HPDE6-E6E7 (cell line): ENCODE measurements at regions not wholly inside any gene's neighbourhood (a gene's known extent, or its start where the extent isn't known, plus 50 kb on each side); places are given as distances from the start of the nearest gene placed in this dataset.
"Not testable (repeated sequence)": the region's sequence is repeated elsewhere in the genome, so short reads cannot be mapped to it uniquely, and the experiment has no call there.

Experiments
- DNase-seq: peaks from one replicate; pipeline ENCODE4 v3.0.0; 2011; ENCODE audit warnings: missing footprints; ENCODE audit errors: extremely low spot score

DNA sequence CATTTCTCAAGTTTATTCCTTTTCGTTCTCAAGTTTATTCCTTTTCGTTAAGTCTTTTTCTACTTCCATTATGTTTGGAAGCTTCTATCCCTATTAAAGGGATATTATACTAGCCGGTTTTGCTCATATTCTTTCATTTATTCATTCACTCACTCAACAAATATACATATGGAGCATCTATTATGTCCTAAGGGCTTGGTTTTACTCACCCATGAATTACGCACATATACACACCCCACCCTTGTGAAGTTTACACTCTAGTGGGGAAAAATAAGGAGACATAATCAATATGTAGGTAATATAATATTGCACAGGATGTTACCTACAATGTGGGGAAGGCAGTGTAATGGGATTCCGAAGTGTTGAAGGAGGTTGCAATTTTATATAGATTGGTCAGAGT is 90.5 kb downstream of the ACTL7B start:
- no peak for DNase-seq

DNA sequence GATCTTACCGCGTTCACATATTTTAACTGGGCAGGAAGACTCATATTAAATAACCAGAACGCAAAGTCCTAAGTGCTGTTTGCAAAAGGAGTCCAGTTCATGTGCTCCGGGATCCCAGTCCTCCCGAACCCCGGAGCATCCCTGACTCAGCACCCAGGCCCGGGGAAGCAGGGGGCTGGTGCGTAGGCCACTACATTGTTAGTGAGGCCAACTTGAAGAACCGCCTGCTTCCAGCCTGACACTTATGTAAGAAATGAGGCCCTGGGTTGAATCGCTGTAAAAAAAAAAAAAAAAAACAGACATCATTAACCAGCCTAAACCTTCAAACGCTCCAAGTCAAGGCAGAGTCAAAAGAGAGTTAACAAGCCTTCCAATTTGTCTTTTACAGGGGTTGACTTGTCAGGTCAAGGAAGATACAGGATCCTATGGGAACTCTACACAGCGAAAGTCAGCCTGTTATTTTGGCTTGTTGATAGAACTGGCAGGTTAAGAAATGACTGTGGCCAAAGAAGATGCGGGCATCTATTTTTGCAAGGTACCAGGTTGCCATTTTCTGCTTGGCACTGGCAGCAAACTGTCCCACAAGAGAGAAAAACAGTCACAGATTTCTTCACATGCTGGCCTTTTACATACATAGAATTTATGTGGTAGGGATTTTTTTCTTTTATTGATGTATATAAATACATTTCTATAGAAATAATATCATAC is 93.3 kb downstream of the ACTL7B start:
- no peak for DNase-seq

DNA sequence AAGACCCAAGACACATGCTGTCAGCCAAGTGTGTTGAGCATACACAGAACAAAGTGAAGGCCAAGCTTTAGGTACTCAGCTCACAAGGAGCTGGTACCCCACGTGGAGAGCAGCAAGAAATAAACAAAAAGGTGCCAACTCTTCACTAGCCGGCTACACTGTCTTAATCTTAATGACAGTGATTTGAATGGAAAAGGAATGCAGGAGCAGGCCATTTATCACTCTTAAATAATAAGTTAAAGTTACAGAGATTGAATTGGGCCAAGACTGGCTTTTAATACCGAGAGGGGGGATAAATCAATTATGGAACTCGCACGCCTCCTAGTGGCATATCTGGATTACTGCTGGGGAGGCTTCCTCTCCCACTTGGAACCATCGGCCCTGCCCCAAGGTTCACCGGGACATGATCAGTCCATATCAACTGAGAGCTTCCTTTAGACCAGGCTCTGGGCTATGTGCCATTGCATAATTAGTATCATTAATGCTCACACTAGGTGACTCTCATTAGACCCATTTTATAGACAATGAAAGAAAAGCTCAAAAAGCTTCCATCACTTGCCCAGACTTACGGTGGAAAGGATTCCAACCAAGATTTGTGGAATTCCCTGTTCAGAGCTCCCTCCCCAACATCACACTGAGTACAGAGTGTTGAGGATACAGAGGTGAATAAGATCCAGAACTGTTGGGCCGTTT is 94.0 kb downstream of the ACTL7B start:
- peak; percentile 79 for DNase-seq

DNA sequence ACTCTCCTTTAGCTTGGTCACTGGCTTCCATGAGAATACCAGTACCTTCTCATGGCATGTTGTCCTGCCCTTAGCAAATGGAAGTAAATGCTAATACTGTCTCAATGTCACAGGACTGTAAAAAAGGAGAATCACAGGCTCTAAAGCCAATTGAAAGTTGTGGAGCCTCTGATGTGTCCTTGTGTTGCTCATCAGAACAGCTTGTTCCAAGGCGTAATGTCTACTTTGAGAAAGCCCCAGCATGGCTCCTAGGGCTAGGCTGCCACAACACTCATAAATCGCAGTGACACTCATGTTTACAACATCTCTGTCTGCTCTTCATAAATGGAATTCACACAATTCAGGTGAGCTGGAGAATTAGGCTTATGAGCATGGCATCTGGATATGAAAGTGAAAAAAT is 94.9 kb downstream of the ACTL7B start:
- DNase-seq: no peak

DNA sequence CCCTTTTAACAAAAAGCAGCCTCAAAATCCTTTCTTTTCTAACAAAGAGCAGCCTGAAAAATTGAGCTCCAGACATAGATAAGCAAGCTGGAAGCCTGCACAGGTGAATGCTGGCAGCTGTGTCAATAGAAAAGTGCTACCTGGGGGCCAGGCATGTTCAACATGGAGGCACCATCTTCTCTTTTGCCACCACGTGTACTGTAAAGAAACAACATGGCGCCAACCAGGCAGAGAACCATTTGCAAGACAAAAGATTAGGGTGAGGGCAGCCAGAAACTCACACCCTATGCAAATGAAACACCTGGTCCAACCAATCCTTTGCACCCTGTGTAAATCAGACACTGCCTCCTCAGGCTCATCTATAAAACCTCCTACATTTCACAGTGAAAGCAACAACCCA is 96.0 kb downstream of the ACTL7B start:
- no peak for DNase-seq

DNA sequence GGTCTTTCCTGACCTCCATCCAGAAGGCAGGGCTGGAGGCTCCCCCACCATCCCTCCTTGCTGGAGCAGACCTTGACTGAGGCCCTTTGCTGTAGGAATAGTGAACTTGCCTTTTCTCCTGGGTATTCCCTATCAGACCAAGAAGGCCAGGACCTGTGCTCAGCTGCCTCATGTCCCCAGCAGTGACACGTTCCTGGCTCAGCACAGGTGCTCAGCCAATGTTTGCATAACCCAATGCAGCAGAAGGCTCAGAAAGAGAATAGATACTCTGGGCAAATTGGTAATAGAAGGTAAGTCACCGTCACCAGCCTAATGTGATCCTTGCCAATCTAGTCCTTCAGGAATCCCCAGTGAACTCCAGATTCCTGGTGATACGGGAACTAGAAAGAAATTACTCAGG is 96.4 kb downstream of the ACTL7B start:
- no peak for DNase-seq

DNA sequence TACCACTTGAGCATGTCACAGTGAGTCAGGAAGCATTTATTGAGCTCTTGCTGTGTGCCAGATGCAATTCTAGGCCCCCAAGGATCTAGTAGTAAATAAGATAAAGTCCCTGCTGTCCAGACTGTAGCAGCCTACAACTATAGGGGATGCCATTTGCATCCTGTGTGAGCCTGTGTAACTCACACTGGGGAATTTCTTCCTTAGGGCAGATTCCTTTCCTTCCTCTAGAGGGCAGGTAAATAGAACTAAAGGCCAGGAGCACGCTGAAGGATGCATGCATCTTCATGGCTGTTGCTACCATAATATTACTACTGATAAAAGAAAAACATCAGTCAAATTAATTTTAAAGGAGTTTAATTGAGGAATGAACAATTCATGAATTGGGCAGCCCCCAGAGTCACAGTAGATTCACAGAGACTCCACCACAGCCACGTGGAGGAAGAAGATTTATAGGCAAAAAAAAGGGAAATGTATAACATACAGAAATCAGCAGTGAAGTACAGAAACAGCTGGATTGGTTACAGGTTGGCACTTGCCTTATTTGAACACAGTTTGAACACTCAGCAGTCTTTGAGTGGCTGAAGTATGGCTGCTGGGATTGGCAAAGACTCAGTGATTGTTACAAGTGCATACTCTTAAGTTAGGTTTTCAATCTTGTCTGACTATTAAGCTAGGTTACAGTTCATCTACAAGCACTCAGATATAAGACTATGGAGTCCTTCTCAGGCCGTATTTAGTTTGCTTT is 98.9 kb downstream of the ACTL7B start:
- DNase-seq: no peak

DNA sequence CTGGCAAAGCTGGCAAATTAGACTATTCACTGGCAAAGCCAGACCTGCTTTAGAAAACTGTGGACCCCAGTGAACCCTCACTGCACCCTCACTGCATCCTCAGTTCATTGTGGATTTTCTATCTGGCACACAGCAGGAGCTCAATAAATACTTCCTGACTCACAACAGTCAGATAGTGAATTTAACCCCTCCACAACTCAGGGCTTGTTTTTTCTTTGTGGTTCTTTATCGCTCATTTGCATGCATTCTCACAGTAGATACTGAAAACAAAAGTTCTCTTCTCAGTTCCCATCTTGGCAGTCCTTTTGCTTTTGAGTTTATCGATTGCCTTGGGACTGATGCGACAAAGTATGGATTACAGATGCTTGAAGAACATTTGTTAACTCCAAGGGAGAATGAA is 99.8 kb downstream of the ACTL7B start:
- DNase-seq: no peak

DNA sequence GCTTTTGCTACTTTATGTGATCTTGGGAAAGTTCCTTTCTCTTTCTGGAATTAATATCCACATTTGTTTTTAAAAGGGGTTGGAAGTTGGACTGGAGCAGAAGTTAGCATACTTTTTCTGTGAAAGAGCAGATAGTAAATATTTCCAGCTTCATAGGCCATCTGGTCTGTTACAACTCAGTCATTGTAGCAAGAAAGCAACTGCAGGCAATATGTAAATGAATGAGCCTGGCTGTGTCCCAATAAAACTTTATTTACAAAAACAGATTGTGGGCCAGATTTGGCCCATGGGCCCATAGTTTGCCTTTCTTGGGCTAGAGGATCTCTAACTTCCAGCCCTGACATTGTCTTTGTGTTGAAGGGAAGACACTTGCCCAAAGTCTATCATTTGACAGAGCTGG is 104.4 kb downstream of the ACTL7B start:
- no peak for DNase-seq

DNA sequence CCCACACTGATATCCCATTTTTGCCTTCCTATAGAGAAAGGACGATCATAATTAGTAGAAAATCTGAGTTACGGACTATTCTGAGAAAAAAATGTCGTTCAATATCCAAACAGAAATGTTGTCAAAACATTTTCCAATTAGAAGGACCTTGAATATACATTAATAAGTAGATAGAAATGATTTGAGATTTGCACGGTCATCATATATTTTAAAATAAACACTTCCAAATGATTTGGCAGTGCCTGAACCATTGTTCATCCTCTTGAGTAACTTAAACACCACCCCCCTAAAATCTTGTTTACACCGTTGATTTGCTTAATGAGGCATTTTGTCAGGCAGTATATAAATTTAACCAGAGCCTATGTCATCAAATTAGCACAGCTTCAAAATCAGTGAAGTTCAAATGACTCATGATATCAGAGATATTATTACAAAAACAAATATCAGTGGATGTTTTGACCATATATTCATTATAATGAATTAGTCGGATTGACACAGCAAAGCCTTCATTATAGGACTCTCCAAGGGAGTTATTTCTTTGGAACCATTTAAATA is 105.0 kb downstream of the ACTL7B start:
- no peak for DNase-seq

DNA sequence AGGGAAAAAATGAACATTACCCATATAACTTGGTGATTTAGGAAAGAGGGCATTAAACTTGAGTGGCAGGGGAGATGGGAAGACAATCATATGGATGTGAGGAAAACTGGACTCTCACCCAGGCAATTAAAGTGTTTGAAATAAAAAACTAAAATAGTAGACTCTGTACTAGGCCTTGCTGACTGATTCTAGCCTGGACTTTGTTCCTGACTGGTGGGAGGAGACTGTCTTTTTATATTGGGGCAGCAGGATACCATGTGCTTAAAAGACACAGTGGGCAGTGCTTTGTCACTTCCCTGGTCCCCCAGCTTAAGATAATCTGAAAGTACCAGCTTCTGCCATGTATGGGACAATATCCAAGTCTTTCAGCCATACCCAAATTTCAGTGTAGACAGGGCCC is 107.0 kb downstream of the ACTL7B start:
- DNase-seq: no peak

DNA sequence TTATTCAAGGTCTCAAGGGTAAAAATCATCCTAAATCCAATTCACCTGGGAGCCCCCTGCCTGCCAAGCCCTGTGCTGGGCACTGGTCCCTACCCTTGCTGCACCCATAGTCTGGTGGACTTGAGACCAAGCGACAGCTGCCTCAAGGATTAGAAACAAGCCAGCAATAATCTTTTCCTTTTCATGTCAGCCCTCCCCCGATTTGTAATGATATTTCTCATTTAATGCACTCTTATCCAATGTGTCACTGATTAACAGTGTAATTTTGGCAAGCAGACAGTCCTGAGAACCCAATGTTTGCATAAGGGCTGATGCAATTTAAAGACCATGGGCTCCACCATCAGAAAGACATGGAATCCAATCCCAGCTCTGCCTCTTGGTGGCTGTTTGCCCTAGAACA is 108.9 kb downstream of the ACTL7B start:
- DNase-seq: no peak

DNA sequence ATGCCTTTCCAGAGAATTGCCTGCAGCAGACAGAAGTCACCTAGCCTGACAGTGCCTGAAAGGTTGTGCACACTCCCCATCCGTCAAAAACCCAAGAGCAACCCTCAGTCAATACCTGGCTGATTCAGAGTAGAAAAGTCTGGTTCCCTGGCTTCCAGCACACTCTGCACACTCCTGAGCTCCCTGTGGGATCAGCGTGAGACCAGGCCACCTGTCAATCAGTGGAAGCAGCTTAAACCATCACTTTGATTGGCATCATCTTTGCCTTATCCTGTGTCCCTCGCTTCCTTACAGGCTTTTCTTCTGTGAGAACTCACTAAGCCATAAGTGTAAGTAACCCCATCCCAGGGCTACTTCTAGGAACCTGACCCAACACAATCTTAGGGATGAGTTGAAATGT is 109.8 kb downstream of the ACTL7B start:
- DNase-seq: no peak

DNA sequence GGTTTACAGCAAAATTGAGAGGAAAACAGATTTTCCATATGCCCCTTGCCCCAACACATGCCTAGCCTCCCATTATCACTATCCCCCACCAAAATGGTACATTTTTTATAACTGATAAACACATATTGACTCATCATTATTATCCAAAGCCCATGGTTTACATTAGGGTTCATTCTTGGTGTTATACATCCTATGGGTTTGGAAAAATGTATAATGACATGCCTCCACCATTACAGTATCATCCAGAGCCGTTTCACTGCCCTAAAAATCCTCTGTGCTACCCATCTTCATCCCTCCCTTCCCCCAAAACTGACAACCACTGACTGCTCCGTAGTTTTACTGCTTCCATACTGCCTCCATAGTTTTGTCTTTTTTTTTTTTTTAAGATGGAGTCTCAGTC is 111.1 kb downstream of the ACTL7B start:
- DNase-seq: no peak

DNA sequence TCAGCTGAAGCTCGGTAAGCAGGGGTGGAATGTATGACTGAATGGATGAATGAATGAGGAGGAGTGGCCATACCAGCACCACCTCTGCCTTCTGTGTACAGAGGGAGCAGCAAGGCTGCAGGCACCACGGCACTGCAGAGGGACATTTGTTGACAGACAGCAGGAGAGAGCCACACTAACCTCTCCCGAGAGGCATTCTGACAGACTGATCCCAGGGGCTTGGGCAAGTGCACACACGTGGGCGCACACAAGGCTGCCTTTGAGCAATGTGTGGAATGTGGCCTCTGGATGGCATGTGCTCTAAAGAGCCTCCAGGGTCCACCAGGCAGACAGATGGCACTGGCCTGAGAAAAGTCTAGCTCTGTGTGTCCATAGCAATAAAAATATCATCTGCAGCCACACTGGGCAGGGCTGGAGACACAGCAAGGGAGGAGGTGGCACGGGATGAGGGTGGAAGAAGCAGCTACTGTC is 111.8 kb downstream of the ACTL7B start:
- no peak for DNase-seq

DNA sequence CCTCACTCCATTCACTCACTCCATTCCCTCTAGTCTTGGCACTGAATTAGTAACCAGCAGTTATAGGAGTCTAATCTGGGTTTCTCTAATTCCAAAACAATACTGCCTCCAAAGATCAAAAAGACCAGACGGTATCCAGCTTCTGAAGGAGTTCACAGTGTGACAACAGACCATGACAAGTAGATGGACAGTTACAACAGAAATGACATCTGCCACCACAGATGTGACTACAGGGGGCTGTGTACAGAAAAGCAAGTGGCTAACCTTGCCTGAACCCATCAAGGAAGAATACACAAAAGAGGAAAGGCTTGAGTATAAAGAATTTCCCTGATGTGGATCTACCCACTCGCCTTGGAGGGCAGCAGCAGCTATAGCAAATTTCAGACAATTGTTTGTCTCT is 112.4 kb downstream of the ACTL7B start:
- no peak for DNase-seq

DNA sequence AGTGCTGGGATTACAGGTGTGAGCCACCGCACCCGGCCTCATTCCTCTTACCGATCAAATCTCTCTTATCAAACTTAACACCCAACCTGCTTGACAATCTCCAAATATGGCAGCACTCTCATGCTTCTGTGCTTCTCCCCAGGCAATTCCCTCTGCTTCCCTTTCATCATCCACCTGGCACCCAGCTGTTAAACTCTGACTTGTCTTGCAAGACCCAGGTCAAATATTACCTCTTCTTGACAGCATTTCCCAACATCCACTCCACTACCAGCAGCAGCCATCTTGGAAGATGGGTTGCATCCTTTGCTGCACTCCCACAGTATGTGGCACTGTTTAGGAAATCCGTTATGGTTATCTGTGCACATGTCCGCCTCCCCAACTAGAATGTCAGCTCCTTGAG is 113.6 kb downstream of the ACTL7B start:
- DNase-seq: no peak

DNA sequence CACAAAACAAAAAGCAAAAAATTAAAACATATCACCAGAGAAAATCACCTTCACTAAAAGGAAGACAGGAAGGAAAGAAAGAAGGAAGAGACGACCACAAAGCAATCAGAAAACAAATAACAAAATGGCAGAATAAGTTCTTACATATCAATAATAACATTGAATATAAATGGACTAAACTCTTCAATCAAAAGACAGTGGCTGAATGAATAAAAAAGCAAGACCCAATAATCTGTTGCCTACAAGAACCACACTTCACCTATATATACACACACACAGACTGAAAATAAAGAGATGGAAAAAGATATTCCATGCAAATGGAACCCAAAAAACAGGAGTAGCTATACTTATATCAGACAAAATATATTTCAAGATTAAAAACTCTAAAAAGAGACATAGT is 124.5 kb downstream of the ACTL7B start:
- not testable (repeated sequence) for DNase-seq

DNA sequence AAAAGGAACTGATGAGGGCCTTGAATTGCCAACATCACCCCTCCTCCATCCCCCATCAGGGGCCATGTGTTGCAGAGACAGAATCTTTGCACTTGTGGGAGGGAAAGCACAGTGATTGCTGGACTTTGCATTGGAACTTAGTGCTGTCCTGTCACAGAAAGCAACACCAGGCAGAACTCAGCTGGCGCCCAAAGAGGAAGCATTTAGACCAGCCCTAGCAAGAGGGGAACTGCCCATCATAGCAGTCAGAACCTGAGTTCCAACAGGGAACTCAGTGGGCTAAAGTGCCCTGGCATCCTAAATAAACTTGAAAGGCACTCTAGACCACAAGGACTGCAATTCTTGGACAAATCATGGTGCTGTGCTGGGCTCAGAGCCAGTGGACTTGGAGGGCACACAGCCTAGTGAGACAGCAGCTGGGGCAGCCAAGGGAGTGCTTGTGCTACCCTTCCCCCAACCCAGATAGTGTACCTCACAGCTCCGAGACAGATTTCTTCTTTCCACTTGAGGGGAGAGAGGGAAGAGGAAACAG is 128.1 kb downstream of the ACTL7B start:
- no peak for DNase-seq

DNA sequence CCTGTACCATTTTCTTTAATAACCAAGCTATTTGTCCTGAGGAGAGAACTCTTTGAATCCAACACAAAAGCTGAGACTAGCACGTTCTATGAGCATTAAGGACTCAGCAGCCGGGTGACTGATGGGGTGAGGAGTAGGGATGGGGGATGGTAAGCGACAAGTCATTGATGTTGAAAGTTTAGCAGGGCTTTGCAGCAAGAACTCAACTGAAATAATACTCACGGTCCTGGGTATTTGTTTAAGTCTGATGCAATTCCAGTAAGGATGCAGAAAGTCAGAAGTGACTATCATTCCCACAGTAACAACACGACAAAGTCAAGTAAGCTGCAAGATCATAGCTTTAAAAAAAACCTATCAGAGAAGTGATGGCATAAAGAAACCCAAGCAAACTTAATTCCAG is 131.1 kb downstream of the ACTL7B start:
- no peak for DNase-seq

DNA sequence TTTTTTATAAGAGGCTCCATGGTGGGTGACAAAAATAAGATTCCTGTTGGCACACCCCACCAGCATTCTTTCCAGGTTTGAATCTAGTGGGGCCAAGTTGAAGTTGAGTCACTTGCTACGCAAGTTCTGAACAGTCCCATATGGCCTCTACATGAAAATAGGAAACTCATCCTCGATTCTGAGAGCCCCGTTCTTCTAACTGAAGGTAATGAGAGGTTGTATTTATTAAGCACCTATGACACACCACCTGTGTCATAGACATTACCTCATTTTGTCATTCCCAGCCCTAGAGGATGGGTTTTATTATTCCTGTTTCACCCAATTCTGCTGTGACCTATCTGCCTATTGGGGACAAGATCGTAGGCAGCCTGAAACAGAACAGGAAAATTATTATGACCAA is 131.7 kb downstream of the ACTL7B start:
- DNase-seq: no peak

DNA sequence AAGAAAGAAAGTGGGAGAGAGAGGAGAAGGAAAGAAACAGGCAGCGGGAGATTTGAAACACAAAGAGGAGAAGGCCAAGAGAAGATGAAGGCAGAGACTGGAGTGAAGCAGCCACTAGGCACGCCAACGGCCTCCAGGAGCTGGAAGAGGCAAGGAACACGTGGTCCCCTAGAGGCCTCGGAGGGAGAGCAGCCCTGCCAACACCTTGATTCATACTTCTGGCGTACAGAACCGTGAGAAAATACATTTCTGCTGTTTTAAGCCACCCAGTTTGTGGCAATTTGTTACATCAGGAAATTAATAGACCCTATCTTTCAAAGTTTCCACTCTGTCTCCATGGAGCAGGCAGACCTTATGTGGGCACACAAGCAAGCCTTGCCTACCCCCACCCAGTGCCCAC is 133.4 kb downstream of the ACTL7B start:
- DNase-seq: no peak
